ENCODE measurements at regions not wholly inside any gene's neighbourhood (a gene's known extent, or its start where the extent isn't known, plus 50 kb on each side); places are given as distances from the start of the nearest gene placed in this dataset.

GRCh38 chr2:215552144-215552580 lies 116.3 kb upstream of the FN1 start:
- TF ChIP-seq, protein P1, sequence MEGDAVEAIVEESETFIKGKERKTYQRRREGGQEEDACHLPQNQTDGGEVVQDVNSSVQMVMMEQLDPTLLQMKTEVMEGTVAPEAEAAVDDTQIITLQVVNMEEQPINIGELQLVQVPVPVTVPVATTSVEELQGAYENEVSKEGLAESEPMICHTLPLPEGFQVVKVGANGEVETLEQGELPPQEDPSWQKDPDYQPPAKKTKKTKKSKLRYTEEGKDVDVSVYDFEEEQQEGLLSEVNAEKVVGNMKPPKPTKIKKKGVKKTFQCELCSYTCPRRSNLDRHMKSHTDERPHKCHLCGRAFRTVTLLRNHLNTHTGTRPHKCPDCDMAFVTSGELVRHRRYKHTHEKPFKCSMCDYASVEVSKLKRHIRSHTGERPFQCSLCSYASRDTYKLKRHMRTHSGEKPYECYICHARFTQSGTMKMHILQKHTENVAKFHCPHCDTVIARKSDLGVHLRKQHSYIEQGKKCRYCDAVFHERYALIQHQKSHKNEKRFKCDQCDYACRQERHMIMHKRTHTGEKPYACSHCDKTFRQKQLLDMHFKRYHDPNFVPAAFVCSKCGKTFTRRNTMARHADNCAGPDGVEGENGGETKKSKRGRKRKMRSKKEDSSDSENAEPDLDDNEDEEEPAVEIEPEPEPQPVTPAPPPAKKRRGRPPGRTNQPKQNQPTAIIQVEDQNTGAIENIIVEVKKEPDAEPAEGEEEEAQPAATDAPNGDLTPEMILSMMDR (IDR thresholded peaks at IDR 0.05) = no peak
- TF ChIP-seq POLR2A (IDR thresholded peaks at IDR 0.05) = no peak
